G401.6 (cell line): ENCODE measurements at regions not wholly inside any gene's neighbourhood (a gene's known extent, or its start where the extent isn't known, plus 50 kb on each side); places are given as distances from the start of the nearest gene placed in this dataset.

Experiments
- FAIRE-seq: peaks from 2 replicates; lab custom pipeline; 2012; peaks lifted over from hg19 to GRCh38; lab: Jason Lieb, UNC

- no peak for FAIRE-seq
Measured at GRCh38 chr14:85439696-85440328, 90.1 kb upstream of the FLRT2 start.

DNA sequence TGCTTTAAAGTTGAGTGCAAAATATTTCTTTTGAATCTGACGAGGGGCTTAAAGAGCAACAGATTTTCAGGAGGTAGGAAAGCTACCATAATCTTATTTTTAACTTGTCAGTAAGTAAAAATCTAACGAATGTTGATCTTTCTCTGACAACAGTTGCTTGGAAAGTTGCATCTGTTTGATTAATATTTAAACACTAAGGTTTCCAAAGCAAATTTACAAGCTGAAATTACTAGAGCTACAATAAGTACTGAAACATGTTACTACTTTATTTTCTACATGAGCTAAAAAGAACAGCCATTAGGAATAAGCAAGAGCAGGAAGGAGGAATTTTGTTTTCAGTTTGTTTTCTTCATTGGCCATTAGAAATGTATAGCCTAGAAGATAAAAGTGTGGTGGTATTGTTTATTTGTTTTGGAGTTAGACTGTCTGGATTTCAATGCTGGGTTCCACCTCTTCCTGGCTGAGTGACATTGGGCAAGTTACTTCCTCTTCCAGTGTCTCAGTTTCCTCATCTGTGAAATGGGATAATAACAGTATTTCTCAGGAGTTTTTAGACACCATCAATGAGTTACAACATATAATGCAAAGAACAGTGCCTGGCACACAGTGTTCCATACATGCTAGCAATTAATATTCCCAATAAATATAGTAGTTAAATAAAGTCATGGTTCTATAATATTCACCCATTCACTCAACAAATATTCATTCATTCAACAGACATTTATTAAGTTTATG, 87.9 kb upstream of the FLRT2 start:
- FAIRE-seq, result no peak

GRCh38 chr14:85442996-85443395, 86.9 kb upstream of the FLRT2 start:
- FAIRE-seq, result no peak

- no peak for FAIRE-seq
Measured at GRCh38 chr14:85444635-85445034, 85.3 kb upstream of the FLRT2 start.

GRCh38 chr14:85445151-85445795, 84.7 kb upstream of the FLRT2 start:
- no peak for FAIRE-seq

GRCh38 chr14:85447883-85448282, 82.1 kb upstream of the FLRT2 start:
- FAIRE-seq, result no peak

GRCh38 chr14:85451421-85451820, 78.5 kb upstream of the FLRT2 start:
- no peak for FAIRE-seq

DNA sequence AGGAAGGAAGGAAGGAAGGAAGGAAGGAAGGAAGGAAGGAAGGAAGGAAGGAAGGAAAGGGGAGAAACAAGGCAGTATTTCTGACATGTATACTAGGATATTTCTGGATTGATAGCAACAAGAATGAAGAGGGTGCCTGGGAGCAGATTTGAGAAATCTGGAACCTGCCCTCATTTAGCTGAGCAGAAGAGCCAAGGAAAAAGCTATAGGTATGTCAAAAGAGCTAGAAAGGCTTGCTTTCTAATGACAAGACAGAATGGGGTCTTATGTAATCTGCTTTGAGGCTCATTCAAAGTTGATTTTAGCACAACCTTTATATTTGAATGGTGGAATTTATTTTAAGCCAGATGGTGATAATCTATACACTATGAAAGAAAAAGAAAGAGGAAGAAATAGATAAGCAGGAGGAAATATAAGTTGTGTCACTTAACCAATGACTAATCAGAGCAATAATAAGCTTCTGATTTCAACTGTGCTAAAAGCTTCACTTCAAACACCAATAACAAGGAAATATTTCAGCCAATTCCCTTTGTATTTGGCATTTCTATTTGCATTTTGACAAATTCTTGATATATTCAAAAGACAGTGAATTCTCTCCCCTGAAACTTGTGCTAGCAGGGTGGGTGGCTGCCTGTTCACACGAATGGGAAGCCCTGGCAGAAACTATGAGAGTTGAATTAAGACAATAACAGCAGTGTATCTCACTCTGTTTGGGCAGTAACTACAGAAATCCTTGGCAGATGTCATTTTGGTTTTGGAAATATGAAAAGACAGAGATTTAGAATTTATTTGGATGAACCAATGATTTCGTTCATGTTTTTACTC, 76.3 kb upstream of the FLRT2 start:
- no peak for FAIRE-seq

GRCh38 chr14:85454226-85454813, 75.6 kb upstream of the FLRT2 start:
- no peak for FAIRE-seq

- no peak for FAIRE-seq
Measured at GRCh38 chr14:85459361-85460000, 70.5 kb upstream of the FLRT2 start.

GRCh38 chr14:85461432-85462133, 68.4 kb upstream of the FLRT2 start:
- FAIRE-seq, result no peak

DNA sequence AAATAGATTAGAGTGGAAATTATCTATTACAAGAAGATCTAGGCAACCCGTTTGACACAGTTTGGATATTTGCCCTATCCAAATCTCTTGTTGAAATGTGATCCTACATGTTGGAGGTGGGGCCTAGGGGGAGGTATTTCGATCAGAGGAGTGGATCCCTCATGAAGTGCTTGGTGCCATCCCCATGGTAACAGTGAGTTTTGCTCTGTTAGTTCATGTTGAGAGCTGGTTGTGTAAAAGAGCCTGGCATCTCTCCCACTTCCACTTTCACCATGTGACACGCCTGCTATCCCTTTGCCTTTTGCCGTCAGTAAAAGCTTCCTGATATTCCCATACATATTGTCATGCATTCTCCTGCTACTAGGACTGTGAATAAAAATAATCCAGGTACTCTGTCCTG, 66.4 kb upstream of the FLRT2 start:
- FAIRE-seq, result no peak

GRCh38 chr14:85464135-85464895, 65.6 kb upstream of the FLRT2 start:
- FAIRE-seq, result no peak

DNA sequence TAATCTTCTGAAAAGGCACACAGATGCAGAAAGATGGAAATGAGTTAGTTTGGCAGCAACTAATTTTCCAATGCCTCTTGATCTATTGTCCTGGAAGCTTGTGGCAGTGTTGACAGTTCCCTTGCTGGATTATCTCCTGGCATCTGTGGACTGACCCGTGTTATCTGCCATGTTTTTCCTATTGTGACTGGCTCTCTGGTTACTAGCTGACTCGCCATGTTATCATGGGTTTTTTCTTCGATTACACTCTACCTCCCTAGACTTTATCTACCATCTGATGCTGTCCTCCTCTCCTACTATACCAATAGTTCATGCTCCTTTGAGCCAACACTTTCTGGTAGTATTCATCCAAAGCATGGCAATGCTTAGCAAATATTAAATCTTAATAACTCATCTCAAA, 63.3 kb upstream of the FLRT2 start:
- no peak for FAIRE-seq

DNA sequence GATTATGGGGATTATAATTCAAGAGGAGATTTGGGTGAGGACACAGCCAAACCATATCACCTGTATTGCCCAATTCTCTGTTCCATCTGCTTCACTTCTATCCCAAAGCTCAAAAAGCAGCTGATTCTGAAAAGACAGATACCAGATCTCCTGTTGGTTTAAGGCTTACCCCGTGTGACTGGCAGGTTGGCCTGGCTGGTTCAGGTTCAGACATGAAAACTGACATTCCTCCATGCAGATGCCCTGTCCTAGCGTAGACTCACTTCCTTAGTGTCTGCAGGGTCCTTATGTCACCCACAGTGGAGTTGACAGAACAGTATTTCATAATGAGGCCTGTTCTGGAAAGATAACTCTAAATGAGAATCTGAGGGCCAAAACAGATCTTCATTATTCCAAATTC, 61.1 kb upstream of the FLRT2 start:
- FAIRE-seq, result no peak

DNA sequence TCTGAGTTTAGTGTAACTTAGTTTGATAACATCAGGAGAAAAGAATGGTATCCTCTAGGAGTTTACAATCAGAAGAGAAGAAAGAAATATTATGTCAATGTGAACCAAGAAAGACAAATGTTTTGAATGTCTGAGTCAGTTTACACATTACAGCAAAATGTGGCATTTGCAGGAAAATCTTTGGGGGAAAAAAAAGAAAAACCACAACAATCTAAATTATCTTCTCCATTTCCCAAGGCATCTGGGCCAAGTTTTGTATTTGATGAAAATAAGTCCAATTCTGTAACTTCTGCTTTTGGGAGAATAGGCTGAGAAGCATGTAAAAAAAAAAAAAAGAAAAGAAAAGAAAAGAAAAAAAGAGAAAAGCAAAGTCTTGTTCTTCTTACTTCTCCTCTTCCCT, 58.8 kb upstream of the FLRT2 start:
- no peak for FAIRE-seq

DNA sequence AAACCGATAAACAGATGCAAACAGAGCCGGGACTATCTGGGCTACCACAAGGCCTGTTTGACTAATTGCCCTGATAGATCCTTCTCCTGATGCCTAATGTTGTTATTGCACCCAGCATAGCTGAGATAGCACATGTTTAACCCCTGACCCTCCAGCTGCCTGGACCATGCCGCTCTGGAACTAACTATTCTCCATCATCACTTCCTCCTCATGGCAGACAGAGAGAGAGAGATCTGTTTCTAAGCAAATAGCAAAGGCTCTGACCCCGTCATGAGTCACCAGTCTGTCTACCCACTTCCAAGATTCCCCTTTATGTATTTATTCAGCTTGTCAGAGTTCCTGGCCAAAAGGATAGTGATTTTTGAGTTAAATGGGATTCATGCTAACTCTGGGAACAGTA, 58.2 kb upstream of the FLRT2 start:
- no peak for FAIRE-seq

DNA sequence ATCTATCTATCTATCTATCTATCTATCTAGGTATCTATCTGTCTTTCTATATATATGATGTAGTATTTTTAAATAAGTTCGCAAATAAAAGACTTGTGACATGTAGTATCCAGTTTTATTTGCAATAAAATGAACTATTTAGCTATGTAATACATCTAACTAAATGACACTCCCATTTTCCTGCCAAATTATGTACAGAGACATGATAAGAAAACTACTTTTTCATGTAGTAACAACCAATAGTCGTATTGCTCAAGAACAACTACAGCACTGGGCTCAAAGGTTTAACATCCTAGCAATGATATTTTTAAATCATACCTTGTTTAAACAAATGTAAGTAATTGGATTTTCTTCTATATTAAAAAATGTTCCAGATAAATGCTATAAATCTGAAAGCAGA, 55.5 kb upstream of the FLRT2 start:
- FAIRE-seq, result no peak

- no peak for FAIRE-seq
Measured at GRCh38 chr14:85475113-85475512, 54.8 kb upstream of the FLRT2 start.

DNA sequence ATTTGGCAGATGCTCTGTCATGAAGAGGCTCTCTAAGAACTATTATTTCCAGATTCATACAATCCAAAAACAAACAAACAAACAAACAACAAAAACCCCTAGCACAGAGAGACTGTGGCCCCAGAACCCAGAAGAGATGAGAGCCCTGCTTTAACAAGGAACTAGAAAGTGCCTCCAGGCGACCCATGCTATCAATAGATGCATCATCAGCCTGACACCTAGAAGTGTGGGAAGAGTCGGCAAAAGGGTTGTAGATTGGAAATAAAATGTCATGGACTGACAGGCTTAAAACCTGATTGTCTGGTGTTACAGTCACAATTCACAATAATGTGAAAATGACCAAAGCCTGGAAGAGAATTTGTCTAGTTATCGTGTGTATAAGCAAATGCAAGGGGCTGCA, 50.6 kb upstream of the FLRT2 start:
- FAIRE-seq, result no peak

- FAIRE-seq, result no peak
Measured at GRCh38 chr14:85479771-85480170, 50.2 kb upstream of the FLRT2 start.
